ENCODE measurements at regions not wholly inside any gene's neighbourhood (a gene's known extent, or its start where the extent isn't known, plus 50 kb on each side); places are given as distances from the start of the nearest gene placed in this dataset.
"Not testable (repeated sequence)": the region's sequence is repeated elsewhere in the genome, so short reads cannot be mapped to it uniquely, and the experiment has no call there.

DNA sequence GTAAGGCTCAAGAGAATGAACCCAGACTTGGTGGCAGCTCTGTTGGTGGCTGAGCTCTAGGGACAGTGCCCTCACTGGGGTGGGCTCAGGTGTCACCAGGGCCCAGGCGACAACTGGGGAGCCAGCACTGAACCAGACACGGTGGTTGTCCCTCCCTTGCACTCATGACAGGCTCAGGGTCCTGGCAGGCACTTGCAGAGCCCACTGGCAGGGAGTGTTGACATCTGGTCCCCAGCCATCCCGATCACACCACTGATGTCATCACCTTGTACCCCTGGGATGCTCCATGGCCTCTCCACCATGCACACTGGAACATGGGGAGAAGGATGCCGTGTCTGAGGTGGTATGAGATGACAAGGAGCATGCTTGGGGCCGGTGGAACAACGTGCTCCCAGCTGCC lies 138.6 kb downstream of the NPIPB11 start:
- TF ChIP-seq, protein P1, sequence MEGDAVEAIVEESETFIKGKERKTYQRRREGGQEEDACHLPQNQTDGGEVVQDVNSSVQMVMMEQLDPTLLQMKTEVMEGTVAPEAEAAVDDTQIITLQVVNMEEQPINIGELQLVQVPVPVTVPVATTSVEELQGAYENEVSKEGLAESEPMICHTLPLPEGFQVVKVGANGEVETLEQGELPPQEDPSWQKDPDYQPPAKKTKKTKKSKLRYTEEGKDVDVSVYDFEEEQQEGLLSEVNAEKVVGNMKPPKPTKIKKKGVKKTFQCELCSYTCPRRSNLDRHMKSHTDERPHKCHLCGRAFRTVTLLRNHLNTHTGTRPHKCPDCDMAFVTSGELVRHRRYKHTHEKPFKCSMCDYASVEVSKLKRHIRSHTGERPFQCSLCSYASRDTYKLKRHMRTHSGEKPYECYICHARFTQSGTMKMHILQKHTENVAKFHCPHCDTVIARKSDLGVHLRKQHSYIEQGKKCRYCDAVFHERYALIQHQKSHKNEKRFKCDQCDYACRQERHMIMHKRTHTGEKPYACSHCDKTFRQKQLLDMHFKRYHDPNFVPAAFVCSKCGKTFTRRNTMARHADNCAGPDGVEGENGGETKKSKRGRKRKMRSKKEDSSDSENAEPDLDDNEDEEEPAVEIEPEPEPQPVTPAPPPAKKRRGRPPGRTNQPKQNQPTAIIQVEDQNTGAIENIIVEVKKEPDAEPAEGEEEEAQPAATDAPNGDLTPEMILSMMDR (IDR thresholded peaks at IDR 0.05) = not testable (repeated sequence)
- TF ChIP-seq POLR2A (IDR thresholded peaks at IDR 0.05) = not testable (repeated sequence)

Data from esophagus squamous epithelium (tissue), 4 donors.